Stimulated activated CD4-positive, alpha-beta T cell treated with anti-CD3 and anti-CD28 coated beads, Interleukin-2, amount 100 ng/mL, for 4 hours (primary cell): ENCODE measurements at regions not wholly inside any gene's neighbourhood (a gene's known extent, or its start where the extent isn't known, plus 50 kb on each side); places are given as distances from the start of the nearest gene placed in this dataset.

Source experiments
- DNase-seq: peaks from one replicate; pipeline ENCODE4 v3.0.0-alpha.2; 2020; ENCODE audit warnings: low read depth

DNA sequence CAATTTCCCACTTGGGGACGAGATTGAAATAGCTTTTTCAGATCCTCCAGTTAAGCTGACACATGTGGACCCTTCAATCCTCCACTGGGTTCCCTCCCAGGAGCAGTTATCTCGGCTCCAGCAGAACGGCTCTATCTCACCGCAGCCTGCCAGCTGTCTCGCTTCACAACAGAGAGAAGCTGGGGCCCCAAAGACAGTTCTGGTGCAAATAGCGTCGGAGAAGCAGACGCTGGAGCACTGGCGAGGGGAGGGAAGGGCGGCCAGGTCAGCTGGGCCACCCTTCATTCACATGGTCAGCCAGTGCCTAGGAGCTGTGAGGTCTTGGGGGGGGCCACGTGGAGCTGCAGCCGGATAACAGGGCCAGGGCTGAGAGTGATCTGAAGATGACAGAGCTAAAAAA, 141.3 kb upstream of the SDK2 start:
- no peak for DNase-seq

DNA sequence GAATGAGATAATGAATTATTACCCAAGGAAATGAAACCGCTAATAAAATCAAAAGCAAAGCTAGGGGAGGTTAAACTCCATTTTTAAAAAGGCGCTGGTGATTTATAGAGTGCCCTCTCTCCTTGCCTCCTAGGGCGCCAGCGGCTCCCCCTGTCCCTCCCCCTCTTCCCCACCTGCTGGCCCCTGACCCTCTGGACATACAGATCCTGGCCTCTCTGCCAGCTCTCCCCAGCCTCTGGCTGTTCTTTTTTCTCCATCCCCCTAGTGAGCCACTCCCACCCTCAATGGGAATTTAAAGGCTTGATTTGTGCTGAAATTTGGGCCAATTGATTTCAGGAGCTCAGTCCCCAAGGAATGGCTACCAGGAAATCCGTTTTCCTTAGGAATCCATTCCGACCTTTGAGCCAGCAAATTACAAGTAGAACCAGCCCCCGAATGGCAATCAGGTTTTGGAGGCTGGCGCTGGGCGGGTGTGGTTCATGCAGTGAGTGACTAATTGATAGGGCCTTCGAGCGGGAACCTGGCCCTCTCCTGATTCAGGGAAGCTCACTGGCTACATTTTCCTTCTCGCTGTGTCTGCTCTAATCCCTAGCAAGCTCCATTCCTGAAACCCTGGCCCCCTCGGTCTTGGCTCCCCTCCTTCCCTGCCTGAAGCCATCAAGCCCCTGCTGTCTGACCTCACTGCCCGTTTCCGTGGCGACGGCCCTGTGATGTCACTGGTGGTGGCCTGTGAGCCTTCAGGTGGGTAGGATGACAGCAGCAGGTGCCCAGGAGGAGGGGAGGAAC, 141.9 kb upstream of the SDK2 start:
- no peak for DNase-seq

DNA sequence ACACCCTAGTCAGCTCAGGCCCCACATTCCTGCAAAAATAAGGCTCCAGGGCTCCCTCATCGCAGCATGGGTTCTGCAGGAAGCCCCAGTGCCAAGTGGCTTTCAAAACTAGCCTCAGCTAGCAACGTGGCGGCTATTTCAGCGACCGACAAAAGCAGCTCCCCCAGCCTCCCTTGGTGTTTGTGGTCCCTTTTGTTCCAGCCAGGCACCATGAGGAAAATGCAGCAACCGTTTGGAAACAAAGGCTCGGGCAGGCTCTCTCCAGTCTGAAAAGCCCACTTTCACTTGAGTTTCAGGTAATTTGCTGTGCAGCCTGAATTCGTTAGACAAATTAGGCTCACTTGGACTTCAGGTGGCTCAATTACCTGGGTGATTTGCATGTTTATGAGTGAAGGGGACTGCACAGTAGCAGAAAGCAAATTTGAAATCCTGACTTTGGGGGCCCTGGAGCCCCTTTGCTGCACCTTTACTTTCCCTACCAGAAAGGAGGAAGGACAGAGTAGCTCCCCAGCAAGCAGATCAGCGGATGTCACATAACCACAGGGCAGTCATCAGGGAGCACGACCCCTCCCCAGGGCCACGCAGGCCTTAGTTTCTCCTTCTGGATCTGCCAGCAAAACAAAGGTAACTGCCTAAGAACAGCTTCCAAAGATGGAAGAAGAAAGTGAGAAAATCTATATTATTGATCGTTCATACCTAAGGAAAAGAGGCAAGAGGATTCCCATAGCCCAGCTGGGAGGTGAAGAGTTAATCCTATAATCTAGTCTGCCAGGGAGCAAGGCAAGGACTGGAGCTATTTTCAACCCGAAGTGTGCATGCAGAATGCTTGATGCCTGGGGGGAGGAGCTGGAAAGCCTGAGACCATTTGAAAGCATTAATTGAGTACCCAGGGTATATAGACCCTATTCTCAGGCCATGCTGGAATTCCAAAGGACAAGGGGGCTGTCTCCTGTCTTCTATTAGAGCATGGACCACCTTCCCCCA, 143.1 kb upstream of the SDK2 start:
- DNase-seq = no peak

DNA sequence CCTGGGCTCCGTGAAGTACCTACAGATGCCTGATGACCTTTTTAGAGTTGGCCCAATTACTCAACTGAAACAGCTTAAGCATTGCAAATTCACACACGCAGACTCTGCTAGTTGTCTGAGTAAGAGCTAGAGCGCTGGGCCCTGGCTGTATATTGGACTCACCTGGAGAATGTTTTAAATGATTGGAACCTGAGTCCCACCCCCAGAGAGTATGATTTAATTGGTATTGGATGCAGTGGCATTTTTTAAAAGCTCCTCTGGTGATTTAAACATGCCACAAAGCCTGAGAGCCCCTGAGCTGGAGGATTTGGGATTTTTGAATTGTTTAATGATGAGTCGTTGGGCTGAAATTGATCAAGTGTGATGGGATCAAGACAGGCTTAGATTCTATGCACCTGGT, 143.9 kb upstream of the SDK2 start:
- DNase-seq = no peak

DNA sequence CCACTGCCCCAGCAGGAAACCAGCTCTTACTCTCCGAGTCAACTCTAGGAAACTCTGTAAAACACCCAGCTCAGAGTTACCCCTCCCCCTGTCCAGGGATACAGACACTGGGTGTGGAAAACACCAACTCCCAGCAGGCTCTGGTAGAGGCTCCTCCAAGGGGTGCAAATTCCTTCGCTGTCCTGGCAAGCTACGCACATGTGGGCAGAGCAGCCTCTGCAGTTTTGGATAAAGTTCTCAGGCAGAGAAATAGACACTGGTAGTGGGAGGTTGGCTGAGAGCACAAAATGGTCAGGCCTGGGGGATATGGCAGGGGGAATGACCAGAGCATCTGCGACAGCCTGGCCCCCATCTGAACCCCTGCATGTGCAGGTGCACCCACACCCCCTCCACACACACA, 146.9 kb upstream of the SDK2 start:
- no peak for DNase-seq

DNA sequence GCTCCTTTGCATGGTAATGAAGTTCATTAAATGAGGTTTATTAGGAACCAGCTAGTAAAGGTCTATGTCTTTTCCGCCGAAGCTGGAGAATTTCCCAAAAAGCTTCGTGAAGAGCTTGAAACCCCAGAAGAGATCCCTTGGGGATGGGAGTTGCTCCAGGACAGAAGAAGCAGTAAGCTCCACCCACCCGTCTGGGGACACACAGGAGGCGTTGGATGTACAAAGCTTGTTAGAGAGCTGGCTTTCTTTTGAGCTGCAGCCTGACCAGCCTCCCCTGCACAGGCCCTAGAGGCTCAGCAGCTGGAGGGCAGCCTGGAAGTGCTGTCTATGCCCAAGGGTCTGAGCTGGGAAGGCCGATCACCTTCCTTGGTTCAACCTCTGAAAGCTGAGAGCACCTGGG, 147.4 kb upstream of the SDK2 start:
- no peak for DNase-seq

DNA sequence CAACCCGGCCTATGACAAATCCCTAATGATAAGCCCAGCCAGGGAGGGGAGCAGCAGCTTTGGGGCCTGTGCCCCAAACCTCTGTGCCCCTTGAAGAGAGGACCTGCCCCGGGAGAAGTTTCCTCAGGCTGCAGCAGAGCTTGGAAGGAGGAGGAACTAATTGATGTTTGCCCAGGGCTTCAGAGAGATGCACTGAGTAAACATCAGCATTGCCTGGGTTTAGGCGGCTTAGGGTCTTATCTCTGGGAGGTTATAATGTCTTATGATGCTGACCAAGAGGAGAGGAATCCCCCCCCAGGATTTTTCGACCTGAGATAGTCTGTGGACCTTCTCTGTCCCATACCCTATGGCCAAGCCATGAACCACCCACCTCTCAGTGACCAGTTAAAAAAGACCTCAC, 148.7 kb upstream of the SDK2 start:
- DNase-seq = no peak

DNA sequence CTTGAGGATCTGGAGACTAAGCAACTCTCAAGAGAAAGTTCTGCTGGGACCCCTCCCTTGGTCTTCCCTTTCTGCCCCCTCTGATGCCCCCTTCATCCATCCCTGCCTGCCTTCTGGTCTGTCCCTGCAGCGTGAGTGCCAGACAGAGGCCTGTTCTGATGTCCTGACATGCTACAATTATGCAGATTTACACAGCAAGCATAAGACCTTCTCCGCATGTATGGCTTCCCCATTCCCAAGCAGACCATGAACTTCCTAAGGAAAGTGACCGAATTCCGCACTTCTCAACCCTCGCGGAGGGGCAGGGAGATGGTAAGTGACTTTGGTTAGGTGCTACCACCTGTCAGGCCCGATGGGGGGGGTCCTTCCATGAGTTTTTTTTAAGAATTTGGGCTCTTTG, 150.1 kb upstream of the SDK2 start:
- no peak for DNase-seq

DNA sequence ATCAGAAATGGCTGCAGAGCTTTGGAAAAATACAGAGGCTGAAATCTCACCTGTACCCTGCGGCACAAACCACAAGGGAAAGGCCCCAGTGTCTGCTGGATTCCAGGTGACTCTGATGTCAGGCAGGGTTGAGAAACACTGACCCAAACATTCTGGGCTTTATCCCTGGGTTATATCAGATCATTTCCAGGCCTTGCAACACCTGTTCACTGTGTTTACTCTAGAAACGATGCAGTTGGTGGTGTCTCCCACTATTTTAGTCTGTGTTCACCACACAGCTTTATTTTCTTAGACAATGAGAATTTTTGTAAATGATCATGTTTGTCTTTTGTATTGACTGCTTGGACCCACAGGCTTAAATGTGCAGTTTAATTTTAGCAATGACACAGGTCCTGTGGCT, 151.5 kb upstream of the SDK2 start:
- DNase-seq = no peak

DNA sequence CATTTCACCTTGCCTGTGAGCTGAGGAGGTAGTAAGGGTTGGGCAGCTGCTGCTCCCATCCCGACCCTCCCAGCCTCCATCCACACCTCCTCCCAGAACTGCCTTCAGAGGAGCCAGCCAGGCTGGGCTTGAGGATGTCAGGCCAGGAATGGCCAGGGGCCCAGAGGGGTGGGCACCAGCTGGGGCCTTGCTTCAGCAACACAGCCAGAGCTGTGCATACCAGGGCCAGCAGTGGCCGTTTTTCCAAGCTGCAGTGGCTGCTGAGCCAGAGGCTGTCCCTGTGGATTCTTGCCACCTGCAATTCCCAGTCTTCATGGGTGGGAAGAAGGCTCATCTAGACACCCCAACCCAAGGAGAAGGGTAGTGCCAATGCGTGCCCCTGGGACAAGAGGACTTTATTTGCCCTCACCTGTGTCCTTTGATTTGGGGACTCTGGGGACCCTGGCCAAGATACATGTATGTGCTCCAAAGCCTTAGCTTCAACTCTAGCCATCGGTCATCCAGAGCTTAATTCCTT, 153.4 kb upstream of the SDK2 start:
- DNase-seq = no peak

DNA sequence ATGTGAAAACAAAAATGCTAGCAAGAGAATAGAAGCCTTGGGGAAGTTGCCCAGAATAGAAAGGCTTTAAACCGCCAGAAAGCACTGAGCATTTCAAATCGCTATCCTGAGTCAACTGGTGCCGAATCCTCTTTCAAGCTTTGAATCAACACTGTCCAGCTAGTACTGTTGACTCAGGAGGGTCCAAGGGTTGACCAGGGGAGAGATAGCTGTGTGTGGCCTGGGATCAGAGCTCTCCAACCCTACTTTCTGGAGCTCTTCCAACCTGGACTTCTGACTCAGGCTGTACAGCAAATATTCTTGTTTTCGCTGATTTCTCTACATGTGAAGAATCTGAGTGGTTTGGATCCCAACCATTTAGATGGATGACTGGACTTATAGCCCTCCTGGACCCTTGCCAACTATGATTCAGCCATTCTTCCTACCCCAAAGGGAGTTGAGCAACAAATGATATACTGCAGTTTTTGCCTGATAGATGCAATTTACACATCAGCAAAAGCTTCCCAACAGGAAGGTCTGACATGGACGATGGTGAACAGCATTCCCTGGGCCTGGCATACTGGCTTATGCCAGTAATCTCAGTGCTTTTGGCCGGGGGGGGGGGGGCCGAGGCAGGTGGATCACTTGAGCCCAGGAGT, 154.0 kb upstream of the SDK2 start:
- no peak for DNase-seq

DNA sequence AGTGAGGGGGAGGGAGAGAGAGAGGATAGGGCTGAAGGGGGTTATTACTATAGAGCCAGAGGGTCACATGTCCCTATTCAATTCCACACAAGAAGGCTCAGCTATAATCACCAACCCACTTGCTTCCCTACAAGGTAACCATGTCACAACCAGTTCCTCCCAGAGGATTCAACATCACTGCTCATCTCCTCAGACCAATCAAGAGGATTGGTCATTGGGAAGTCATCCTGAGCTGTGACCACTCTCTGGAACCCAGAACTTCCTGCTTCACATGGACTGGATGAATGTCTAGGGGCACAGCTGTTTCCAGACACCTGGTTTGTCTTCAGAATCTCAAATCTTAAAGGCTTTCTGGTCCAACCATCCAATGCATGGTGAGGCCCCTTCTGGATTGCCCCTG, 154.9 kb upstream of the SDK2 start:
- no peak for DNase-seq

DNA sequence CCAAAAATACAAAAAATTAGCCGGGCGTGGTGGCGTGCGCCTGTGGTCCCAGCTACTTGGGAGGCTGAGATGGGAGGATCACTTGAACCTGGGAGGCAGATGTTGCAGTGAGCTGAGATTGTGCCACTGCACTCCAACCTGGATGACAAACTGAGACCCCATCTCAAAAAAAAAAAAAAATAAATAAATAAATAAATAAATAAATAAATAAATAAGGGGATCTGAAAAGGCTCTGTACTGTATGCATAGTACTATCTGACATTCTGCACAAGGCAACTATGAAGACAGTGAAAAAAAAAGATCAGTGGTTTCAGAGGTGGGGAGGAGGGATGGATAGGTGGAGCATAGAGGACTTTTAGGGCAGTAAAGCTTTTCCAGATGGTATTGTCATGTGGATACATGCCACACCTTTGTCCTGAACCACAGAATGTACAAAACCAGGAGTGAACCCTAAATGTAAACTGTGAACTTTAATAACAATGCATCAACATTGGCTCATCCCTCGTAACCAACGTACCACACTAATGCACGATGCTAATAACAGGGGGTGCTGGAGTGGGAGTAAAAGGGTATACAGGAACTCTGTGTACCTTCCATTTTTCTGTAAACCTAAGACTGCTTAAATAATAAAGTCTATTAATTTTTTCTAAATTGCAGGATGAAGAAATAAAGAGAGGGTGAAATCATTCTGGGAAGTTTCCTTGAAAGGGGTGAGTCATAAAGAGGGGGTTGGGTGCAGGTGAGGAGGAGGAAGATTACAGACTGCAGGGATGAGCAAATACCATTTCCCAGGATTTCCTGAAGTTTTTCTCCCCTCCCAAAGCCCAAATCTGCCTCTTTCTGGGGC, 155.8 kb upstream of the SDK2 start:
- no peak for DNase-seq

DNA sequence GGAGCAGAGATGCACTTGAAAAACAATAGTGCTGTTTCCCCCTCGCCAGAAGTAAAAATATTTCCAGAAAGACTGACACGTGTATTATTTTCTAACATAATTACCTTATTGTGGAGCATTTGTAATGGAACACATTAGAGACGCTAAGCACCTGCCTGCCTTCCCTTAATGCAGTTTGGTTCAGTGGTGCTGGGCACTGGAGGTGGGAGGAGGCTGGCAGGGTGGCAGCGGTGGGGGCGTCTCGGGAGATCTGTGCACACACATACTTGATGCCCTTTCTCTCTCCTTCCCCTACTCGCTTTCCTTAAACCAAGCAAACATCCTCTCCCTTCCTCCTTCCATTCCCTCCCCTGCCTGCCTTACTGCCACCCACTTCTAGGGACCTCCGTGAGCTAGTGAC, 156.6 kb upstream of the SDK2 start:
- no peak for DNase-seq

DNA sequence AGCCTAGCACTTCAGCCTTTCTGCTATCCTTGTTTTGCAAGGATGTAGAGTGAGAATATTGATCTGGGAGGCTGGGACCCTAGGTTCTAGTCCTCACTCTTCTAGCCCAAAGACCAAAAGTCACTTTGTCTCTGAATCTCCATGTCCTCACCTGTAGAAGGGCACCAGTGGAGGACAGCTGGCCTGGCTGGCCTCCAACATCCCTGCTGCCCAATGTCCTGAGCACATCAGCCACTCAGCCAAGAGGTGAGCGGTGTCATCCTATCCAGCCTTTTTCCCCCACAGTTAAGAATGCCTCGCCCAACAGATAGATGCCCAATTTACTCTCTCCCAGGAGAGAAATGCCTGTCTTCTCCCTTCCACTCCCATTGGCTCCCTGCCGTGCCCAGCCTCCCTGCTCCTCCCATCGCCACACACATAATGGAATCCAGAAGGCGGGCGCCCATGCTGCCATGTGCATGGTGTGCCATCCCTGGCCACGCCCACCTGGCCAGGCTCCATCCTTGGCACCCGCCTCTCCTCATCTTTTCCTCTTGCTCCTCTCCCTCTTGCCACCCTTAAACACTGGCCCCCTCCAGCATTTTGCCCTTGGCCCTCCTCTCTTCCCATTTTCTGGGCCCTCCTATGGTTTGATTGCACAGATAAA, 157.3 kb upstream of the SDK2 start:
- no peak for DNase-seq

DNA sequence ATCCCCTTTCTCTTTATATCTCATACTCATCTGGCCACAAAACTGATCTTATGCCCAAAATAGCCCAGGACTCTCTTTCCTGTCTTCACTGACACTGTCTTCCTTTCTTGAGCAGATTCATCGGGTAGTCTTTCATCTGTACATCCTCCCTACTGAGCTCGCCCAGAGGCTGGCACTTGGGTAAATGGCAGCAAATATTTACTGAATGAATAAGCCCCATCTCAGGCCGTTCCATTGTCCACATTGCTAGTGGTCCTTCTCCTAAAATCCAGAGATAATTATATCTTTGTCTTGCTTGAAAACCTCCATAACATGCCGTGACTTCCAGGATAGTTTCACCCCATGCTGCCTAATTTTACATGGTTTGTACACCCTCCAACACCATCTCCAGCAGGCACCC, 158.1 kb upstream of the SDK2 start:
- no peak for DNase-seq

DNA sequence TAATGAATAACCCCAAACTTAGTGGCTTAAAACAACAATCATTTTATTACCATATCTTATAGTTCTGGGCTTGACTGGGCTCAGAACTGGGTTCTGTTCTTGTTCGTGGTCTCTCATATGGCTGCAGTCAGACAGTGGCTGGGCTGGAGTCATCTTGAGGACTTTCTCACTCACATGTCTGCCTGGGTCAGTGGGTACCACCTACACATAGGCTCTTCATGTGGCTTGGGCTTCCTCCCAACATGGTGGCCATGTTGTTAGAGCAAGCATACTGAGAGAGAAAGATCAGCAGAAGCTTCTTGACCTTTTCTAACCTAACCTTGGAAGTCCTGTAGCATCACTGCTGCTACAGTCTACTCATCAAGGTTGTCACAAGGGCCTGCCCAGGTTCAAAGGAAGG, 158.6 kb upstream of the SDK2 start:
- DNase-seq = no peak

DNA sequence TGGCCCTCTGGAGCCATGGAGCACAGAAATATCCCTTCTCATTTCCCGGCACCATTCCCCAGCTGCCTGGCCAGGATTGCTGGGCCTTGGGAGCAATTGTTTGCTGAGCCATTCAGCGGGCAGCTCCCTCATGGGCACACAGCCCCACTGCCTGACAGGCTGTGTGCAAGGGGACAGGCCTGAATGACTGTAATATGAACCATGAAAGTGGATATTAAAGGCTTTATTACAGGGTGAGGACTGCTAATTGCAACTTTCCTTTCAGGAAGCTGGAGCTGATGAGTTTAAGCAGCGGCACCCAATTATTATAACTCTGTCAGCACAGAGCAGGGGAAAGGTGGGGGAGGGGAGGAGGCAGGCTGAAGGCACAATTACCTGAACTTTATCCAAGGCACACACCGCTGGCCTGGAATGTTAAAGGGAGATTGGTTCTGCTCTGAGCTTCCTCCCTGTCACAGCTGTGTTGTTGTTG, 159.8 kb upstream of the SDK2 start:
- DNase-seq = no peak

DNA sequence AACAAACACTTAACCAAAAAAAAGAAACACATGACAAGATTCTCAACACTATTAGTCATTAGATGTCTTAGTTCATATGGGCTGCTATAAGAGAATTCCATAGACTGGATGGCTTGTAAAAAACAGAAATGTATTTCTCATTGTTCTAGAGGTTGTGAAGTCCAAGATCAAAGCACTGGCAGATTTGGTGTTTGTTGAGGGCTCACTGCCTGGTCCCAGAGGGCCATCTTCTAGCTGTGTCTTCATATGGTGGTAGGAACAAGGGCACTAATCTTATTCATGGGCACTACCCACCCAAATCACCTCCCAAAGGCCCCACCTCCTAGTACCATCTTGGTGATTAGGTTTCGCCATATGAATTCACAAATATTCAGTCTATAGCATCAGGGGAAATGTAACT, 162.5 kb upstream of the SDK2 start:
- no peak for DNase-seq

DNA sequence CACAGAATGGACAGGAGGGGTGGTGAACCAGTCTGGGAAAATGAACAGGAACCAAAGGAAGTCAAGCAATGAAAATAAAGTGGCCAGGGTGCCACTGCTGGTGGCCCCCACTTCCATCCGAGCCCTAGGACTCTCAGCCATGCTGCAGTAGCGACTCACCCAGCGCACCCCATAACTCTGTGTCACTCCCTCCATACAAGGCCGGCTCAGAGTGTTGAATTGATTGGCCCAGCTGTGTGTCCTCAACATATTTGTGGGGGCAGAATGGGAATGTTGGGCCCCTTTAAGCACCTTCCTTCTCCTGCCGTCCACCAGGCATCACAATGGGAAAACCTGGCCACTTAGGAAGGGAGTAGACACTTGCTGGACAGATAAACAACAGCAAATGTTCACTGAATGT, 169.0 kb upstream of the SDK2 start:
- DNase-seq = no peak

DNA sequence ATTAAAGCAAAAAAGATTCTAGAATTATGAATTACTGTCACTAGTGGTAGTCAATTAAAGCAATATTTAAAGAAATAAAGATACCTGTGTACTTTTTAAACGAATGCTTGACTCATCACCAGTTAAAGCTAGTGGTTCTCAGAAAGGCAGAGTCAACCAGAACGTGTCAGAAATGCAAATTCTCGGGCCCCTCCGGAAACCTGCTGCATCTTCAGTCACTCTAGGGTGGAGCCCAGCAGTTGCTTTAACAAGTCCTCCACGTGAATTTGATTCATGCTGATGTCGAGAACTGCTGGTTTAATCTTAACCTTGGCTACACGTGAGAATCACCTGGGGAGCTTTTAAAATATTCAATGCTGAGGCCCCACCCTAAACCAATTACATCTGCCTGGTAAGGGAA, 169.8 kb upstream of the SDK2 start:
- no peak for DNase-seq
